Skin of body (tissue), 1 donor: ENCODE measurements at regions not wholly inside any gene's neighbourhood (a gene's known extent, or its start where the extent isn't known, plus 50 kb on each side); places are given as distances from the start of the nearest gene placed in this dataset.
A peak's percentile ranks its signal among the peaks of the same experiment; 100 is the strongest.
"Not testable (repeated sequence)": the region's sequence is repeated elsewhere in the genome, so short reads cannot be mapped to it uniquely, and the experiment has no call there.

Experiments
- DNase-seq: peaks from one replicate; lab custom pipeline; 2025; lab: John Stamatoyannopoulos, UW

DNA sequence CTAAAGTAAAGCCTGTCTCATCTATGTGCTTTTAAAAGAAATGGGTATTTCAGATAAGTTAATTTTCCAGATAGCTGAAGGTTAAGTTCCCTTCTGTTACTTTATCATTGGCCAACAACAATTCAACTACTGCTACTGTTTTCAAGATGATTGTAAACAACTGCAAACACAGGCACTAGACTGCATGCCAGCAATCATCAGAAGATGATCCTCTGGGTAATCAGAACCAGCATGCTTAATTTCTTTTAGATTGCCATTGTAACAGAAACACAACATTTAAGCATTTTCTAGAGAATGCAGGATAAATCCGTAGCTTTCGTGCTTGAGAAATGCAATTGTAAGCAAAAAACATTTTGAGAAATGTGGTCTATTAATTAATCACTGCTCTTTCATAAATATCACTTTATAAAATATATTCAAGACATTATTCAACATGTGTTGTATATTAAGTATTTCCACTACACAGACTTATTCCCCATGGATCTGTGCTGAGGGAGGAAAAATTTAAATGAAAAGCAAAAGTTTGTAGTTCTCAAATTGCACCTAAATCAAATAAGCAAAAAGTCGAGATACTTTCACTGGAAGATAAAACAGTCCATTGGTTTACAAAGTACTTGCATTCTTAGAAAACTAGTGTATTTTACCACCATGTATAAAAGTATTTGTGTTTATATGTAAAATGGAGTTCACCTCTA is 133.7 kb downstream of the ATL2 start:
- DNase-seq: peak; percentile 67

DNA sequence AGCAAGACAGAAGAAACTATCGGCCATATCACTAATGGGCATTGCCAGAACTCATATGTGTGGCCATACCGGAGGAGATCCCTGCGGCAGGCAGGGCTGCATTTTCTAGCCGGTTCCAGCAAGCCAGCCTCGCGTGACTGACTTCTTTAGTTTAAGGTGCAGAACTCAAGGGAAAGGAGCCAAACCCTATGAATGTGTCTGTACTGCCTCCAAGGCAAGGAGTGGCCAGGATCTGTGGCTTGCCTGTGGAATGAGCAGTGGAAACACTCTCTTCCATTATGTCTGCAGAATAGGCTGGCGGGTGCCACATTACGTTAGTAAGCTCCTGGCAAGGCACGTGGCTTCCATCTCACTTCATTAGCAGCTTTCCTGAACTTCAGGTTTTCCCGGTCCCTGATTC is 137.6 kb downstream of the ATL2 start:
- DNase-seq: no peak

- not testable (repeated sequence) for DNase-seq
These were observed 138.4 kb downstream of the ATL2 start for GRCh38 chr2:38238705-38239104.

DNA sequence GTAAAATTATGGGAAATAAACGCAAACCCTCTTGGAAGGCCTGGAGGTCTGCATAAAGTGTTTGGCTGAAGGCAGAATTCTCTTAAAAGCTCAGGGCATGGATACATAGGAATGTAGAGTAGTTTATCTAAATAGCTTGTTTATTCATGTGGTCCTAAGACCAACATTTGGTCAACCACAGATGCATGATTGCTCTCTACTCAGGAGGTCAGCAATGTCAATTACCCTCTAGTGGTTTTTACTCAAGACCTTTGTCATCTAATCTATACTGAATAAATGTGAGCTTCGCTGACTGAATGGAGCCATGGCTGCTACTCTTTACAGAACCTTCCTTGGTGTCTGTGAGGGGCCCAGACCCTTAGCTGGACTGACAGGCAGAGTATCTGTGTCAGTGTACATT is 139.8 kb downstream of the ATL2 start:
- DNase-seq: no peak

DNA sequence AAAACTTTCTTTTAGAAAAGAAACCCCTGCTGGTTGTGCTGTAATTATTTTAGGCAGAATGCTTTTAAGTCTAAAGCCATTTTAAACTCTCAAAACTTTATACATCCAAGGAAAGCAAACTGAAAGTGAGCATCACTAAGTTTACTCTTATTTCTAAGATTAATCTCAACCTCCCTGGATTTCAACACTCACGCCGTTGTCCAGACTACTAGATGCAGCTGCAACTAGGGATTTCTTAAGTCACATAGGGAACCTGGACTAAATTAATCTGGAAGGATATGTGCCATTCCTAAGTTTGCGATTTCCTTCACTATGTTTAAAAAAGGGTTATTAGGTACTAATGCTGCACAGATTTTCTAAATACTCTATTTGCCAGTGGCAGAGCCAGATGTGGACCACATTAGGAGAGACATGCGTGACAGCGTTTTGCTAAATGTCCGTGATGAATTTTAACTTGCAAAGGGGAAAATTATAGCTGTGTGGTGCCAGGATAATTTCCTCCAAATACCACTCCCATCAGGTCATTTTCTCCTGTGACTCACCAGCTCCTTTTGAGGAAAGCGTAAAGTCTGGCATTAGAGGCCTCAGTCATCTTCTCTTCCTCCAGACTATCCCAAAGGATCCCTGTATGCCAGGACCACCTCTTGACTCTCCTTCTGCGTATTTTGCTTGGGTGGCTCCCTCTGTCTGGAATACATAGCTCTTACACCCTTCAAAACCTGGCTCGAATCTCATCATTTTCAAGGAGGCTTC is 143.7 kb downstream of the ATL2 start:
- DNase-seq: peak; percentile 37

- DNase-seq: no peak
These were observed 144.6 kb downstream of the ATL2 start for GRCh38 chr2:38232454-38232853.

DNA sequence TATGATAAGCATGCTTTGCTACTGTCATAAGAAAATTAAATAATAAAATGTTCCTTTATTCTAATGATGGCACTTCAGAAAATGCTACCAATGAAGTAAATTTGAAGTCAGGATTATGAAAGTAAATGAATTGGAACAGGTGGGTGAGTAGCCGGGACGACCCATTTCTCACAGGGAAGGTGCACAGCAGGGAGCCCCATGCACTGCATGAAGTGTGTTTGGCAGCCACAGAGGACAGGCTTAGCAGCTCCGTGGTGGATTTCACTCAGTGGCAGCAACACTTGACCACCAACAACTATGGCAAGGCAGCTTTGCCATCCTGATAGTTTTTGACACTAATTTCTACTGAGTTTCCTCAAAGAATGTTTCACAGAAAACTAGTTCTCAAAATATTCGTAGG is 146.3 kb downstream of the ATL2 start:
- DNase-seq: no peak

DNA sequence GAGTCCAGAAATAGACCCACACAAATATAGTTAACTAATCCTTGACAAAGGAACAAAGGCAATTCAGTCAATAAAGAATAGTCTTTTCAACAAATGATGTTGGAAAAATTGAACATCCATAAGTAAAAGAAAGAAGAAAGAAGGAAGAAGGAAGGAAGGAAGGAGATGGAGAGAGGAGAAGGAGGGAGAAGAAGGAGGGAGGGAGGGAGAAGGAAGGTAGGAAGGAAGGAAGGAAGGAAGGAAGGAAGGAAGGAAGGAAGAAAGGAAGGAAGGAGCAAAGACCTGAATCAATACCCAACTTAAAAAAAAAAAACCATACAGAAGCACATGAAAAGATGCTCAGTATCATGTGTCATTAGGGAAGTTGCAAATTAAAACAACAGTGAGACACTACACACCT is 148.3 kb downstream of the ATL2 start:
- no peak for DNase-seq

GRCh38 chr2:38224821-38225437 is 149.0 kb upstream of the CYP1B1 start:
- no peak for DNase-seq

DNA sequence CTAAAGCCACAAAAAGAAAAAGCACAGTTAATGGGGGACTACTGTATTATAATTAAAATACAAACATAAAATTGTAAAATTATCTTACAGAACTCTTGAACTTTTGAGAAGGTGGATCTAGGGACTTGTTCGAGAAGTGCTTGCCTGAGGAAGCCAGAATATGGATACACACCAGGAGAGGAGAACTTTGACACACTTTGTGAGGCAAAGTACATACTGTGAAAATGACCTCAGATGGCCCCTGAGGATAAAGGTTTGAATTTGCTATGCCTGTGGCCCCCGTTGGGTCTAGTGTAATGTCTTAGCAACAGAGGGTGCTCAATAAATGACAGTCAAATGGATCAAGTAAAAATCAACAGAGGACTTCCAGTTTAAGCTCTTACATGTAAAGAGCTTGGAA is 148.2 kb upstream of the CYP1B1 start:
- no peak for DNase-seq

DNA sequence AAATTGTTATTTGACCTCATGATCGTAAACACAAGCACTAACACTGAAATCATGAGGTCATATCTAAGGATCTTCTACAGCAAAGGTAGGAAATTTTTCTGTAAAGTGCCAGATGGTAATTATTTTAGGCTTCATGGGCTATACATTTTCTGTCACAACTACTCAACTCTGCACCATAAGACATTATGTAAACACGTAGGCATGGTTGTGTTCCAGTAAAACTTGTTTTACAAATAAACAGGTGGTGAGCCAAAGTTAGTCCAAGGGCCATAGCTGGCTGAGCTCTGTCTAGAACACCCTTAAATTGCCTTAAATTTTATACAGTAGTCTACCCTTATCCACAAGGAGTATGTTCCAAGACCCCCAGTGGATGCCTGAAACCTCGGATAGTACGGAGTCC is 147.3 kb upstream of the CYP1B1 start:
- no peak for DNase-seq

DNA sequence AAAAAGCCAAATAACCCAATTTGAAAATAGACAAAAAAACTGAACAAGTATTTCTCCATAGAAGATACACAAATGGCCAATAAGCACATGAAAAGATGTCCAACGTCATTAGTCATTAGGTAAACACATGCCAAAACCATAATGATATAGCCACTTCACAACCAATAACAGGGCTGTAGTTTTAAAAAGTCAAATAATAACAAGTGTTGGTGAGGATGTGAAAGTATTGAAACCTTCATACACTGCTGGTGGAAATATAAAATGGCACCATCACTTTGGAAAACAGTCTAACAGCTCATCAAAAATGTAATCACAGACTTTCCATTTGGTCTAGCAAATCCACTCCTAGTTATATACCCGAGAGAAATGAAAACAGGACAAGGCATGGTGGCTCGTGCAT is 144.2 kb upstream of the CYP1B1 start:
- no peak for DNase-seq

- no peak for DNase-seq
These were observed 143.0 kb upstream of the CYP1B1 start for GRCh38 chr2:38218995-38219394.

- peak; percentile 57 for DNase-seq
These were observed 142.6 kb upstream of the CYP1B1 start for GRCh38 chr2:38218591-38218991.

DNA sequence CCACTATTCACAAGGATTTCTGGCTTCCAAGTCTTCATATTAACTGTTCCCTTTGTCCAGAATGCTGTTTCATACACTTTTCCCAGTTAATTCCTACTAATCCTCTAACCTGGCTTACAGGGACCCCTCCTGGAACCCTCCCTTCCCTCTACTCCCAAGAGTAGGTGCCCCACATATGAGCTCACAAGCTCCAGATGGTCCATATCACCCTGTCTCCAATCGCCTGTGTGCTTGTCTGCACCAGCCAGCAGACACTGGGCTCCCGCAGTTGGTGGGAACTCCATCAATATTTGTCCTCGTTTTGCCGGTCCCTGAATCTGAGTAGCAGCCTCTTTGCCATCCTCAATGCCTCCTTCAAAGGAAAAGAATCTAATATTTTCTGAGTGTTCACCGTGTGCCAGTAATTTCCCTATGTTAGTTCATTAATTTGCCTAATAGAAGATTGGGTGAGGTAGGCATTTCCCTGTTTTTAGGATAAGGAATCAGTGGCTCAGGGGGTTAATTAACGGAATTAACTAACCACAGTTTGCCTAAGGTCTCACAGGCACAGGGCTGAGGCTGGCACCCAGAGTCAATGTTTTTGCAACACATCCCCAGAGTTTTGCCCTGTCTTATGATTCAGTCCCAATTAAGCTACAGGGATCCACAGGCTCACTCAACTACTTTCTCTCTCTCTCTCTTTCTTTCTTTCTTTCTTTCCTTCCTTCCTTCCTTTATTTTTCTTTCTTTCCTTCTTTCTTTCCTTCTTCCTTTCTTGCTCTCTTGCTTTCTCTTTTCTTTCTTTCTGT is 141.6 kb upstream of the CYP1B1 start:
- no peak for DNase-seq

DNA sequence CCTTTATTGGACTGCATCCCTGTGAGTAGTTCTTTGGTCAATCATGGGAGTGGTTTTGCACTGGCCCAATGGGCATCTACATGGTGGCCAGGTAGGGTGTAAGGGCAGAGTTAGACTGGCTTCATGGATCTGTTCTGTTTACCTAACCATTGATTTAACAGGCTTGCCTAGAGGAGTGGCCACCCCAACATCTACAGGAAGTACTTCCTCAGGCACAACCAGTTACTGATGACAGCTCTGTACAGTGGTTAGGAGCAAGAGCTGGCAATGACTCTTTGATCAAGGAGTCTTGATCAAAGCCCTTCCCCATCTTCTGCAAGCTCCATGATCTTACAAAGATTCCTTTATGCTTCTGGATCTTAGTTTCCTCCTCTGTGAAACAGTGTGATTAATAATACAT is 140.9 kb upstream of the CYP1B1 start:
- DNase-seq: no peak

GRCh38 chr2:38215993-38216392 is 140.0 kb upstream of the CYP1B1 start:
- no peak for DNase-seq

- DNase-seq: no peak
These were observed 139.6 kb upstream of the CYP1B1 start for GRCh38 chr2:38215522-38215921.

GRCh38 chr2:38214209-38214717 is 138.3 kb upstream of the CYP1B1 start:
- DNase-seq: peak; percentile 26

DNA sequence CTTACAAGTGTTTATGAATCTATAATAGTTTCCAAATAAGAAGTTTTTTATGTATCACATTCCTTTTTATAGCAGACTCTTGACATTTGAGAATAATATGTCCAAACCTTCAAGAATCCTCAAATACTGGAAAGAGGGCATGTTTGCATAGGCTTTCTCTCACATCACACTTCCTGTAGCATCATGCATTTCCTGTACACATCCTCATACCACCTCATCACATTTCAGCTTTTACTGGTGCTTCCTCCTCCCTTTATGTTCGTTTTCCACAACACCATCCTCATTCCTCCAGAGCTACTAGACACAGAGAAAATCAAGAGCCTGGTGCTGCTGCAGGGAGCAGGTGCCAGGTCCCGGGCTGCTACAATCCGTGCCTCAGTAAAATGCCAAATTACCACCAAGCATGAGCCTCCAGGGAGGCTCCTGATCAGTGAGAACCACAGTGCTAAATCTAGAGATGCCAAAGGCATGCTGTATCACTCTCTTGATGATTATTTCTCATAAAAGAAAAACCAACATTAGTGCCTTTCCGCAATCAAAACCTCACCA is 137.7 kb upstream of the CYP1B1 start:
- no peak for DNase-seq

GRCh38 chr2:38212312-38212711 is 136.4 kb upstream of the CYP1B1 start:
- DNase-seq: no peak
